ENCODE measurements at regions not wholly inside any gene's neighbourhood (a gene's known extent, or its start where the extent isn't known, plus 50 kb on each side); places are given as distances from the start of the nearest gene placed in this dataset.

- H3K27ac ChIP-seq, result no peak overlapping the region
- no peaks in the 10 kb centered on the region for H3K27me3 ChIP-seq
- TF ChIP-seq CTCF (IDR thresholded peaks at IDR 0.05), result no peak
- no peaks in the 10 kb centered on the region for H3K4me1 ChIP-seq
- ATAC-seq (no peak), DNase-seq (no peak)
- H3K9me3 ChIP-seq, result no peaks in the 10 kb centered on the region
- H3K36me3 ChIP-seq, result no peaks in the 10 kb centered on the region
- 71 to 75% methylated on average over 4 of the region's 4 CpGs for WGBS, 2 donors
- H3K4me3 ChIP-seq, result no peak overlapping the region
- intact Hi-C loops (cut with DNase I), result loop anchor here in 2 of 10 donors (10.0 kb wide), 2 partner anchors 290 to 310 kb away; no protein-coding TSS in a partner anchor
Measured at GRCh38 chr18:64405161-64405560, 256.3 kb upstream of the LINC00305 start.

GRCh38 chr18:64403784-64404503 is 255.1 kb upstream of the LINC00305 start:
- no peak for TF ChIP-seq CTCF (IDR thresholded peaks at IDR 0.05)
- no peaks in the 10 kb centered on the region for H3K27me3 ChIP-seq
- H3K4me3 ChIP-seq, result no peak overlapping the region
- H3K36me3 ChIP-seq, result no peaks in the 10 kb centered on the region
- ATAC-seq (no peak), DNase-seq (no peak)
- no peaks in the 10 kb centered on the region for H3K9me3 ChIP-seq
- intact Hi-C loops (cut with DNase I), result loop anchor here in 2 of 10 donors (10.0 kb wide), 2 partner anchors 289 to 309 kb away; no protein-coding TSS in a partner anchor
- WGBS, 2 donors, result 77 to 78% methylated on average over 2 of the region's 2 CpGs
- no peaks in the 10 kb centered on the region for H3K4me1 ChIP-seq
- no peak overlapping the region for H3K27ac ChIP-seq

- no peak overlapping the region for H3K27ac ChIP-seq
- intact Hi-C loops (cut with DNase I), result loop anchor here in 2 of 10 donors (10.0 kb wide), 2 partner anchors 288 to 308 kb away; no protein-coding TSS in a partner anchor
- H3K4me1 ChIP-seq, result no peaks in the 10 kb centered on the region
- no peaks in the 10 kb centered on the region for H3K36me3 ChIP-seq
- no peak overlapping the region for H3K4me3 ChIP-seq
- no peaks in the 10 kb centered on the region for H3K9me3 ChIP-seq
- 77% methylated on average over 1 of the region's 1 CpG for WGBS, 2 donors
- H3K27me3 ChIP-seq, result no peaks in the 10 kb centered on the region
- no peak for TF ChIP-seq CTCF (IDR thresholded peaks at IDR 0.05)
- ATAC-seq (no peak), DNase-seq (no peak)
Measured at GRCh38 chr18:64402636-64403035, 253.7 kb upstream of the LINC00305 start.

- no peak for ATAC-seq
- intact Hi-C loops (cut with DNase I), result loop anchor here in 2 of 10 donors (10.0 kb wide), 2 partner anchors 287 to 307 kb away; no protein-coding TSS in a partner anchor
- no peak for DNase-seq
- WGBS, 2 donors, result 88 to 92% methylated on average over 1 of the region's 1 CpG
- no peak for TF ChIP-seq CTCF (IDR thresholded peaks at IDR 0.05)
- H3K4me1 ChIP-seq, result no peaks in the 10 kb centered on the region
- no peaks in the 10 kb centered on the region for H3K9me3 ChIP-seq
- no peak overlapping the region for H3K4me3 ChIP-seq
- no peak overlapping the region for H3K27ac ChIP-seq
- no peaks in the 10 kb centered on the region for H3K36me3 ChIP-seq
- H3K27me3 ChIP-seq, result no peaks in the 10 kb centered on the region
Measured at GRCh38 chr18:64401268-64402060, 252.6 kb upstream of the LINC00305 start.

Data from heart right ventricle (tissue), 16 donors.